ACHN (cell line): ENCODE measurements at regions not wholly inside any gene's neighbourhood (a gene's known extent, or its start where the extent isn't known, plus 50 kb on each side); places are given as distances from the start of the nearest gene placed in this dataset.
"Not testable (repeated sequence)": the region's sequence is repeated elsewhere in the genome, so short reads cannot be mapped to it uniquely, and the experiment has no call there.

Experiments used
- DNase-seq: peaks from one replicate; pipeline ENCODE4 v3.0.0-alpha.2; 2015
- in situ Hi-C: cut with HindIII; loops from 2 replicates; pipeline ENCODE4 v1.10.0; 2017; ENCODE audit warnings: low sequenced_read_pairs, low pct_ligation_motif_present, low pct_unique_long_range_greater_than_20kb

GRCh38 chr13:63541336-63541735 is 2125.7 kb upstream of the PCDH20 start:
- in situ Hi-C loops = no loop called here
- DNase-seq = no peak

GRCh38 chr13:63540061-63540460 is 2124.4 kb upstream of the PCDH20 start:
- DNase-seq = no peak
- in situ Hi-C loops = no loop called here

- no peak for DNase-seq
- in situ Hi-C loops = no loop called here
Observed at GRCh38 chr13:63517371-63517770, 2101.7 kb upstream of the PCDH20 start.

GRCh38 chr13:63516124-63516523 is 2100.5 kb upstream of the PCDH20 start:
- no peak for DNase-seq
- in situ Hi-C loops = no loop called here

- no peak for DNase-seq
- in situ Hi-C loops = no loop called here
Observed at GRCh38 chr13:63514886-63515285, 2099.2 kb upstream of the PCDH20 start.

GRCh38 chr13:63512095-63512494 is 2096.4 kb upstream of the PCDH20 start:
- in situ Hi-C loops = no loop called here
- DNase-seq = no peak

GRCh38 chr13:63501702-63502101 is 2086.1 kb upstream of the PCDH20 start:
- peak; percentile 60 for DNase-seq
- in situ Hi-C loops = no loop called here

GRCh38 chr13:63497601-63498000 is 2082.0 kb upstream of the PCDH20 start:
- in situ Hi-C loops = no loop called here
- no peak for DNase-seq

- in situ Hi-C loops = no loop called here
- DNase-seq = no peak
Observed at GRCh38 chr13:63492604-63493003, 2077.0 kb upstream of the PCDH20 start.

- in situ Hi-C loops = no loop called here
- DNase-seq = no peak
Observed at GRCh38 chr13:63490149-63490548, 2074.5 kb upstream of the PCDH20 start.

GRCh38 chr13:63481334-63481733 is 2065.7 kb upstream of the PCDH20 start:
- in situ Hi-C loops = no loop called here
- no peak for DNase-seq

GRCh38 chr13:63472711-63473110 is 2057.1 kb upstream of the PCDH20 start:
- no peak for DNase-seq
- in situ Hi-C loops = no loop called here

- in situ Hi-C loops = no loop called here
- no peak for DNase-seq
Observed at GRCh38 chr13:63463782-63464610, 2048.3 kb upstream of the PCDH20 start.

- DNase-seq = no peak
- in situ Hi-C loops = no loop called here
Observed at GRCh38 chr13:63460462-63461090, 2044.9 kb upstream of the PCDH20 start.

- no peak for DNase-seq
- in situ Hi-C loops = no loop called here
Observed at GRCh38 chr13:63457186-63457585, 2041.5 kb upstream of the PCDH20 start.

- DNase-seq = peak; percentile 5
- in situ Hi-C loops = no loop called here
Observed at GRCh38 chr13:63455938-63456337, 2040.3 kb upstream of the PCDH20 start.

GRCh38 chr13:63449550-63449949 is 2033.9 kb upstream of the PCDH20 start:
- no peak for DNase-seq
- in situ Hi-C loops = no loop called here

GRCh38 chr13:63448692-63449091 is 2033.0 kb upstream of the PCDH20 start:
- DNase-seq = no peak
- in situ Hi-C loops = no loop called here

GRCh38 chr13:63446329-63446728 is 2030.7 kb upstream of the PCDH20 start:
- no peak for DNase-seq
- in situ Hi-C loops = no loop called here

GRCh38 chr13:63444225-63444624 is 2028.6 kb upstream of the PCDH20 start:
- DNase-seq, in situ Hi-C loops: not testable (repeated sequence)
